Liver (tissue), 8 donors: ENCODE measurements at regions not wholly inside any gene's neighbourhood (a gene's known extent, or its start where the extent isn't known, plus 50 kb on each side); places are given as distances from the start of the nearest gene placed in this dataset.

ENCODE experiments used
- DNase-seq: peaks from one replicate; pipeline ENCODE4 v3.0.0-alpha.2; 2017; ENCODE audit warnings: low spot score
- H3K27ac ChIP-seq, 2 donors: one replicate each; pipeline ENCODE4 v1.7.0; 2013; ENCODE audit warnings: inconsistent platforms in 2 of 2, low read length in 2 of 2, control low read depth in 1 of 2, low read depth in 1 of 2, mild to moderate bottlenecking in 1 of 2
- H3K27me3 ChIP-seq, 4 donors: one replicate each; pipeline versions ENCODE4 v1.6.1 to v1.7.0; 2013; ENCODE audit warnings: low read length in 3 of 4, inconsistent platforms in 1 of 4, mild to moderate bottlenecking in 1 of 4, moderate library complexity in 1 of 4; ENCODE audit not compliant: control insufficient read depth in 4 of 4, insufficient read depth in 4 of 4
- H3K36me3 ChIP-seq, 4 donors: one replicate each; pipeline versions ENCODE4 v1.6.1 to v1.7.0; 2013; ENCODE audit warnings: low read length in 3 of 4, mild to moderate bottlenecking in 3 of 4, low read depth in 1 of 4, moderate library complexity in 1 of 4; ENCODE audit not compliant: control insufficient read depth in 4 of 4, insufficient read depth in 3 of 4
- H3K4me1 ChIP-seq, 4 donors: one replicate each; pipeline versions ENCODE4 v1.6.1 to v1.7.0; 2013; ENCODE audit warnings: low read length in 3 of 4, mild to moderate bottlenecking in 3 of 4, moderate library complexity in 1 of 4; ENCODE audit not compliant: control insufficient read depth in 4 of 4, insufficient read depth in 4 of 4
- H3K4me3 ChIP-seq, 3 donors: one replicate each; pipeline versions ENCODE4 v1.6.1 to v1.7.0; 2013; ENCODE audit warnings: low read length in 3 of 3, control low read depth in 1 of 3, low read depth in 1 of 3, mild to moderate bottlenecking in 1 of 3
- H3K9ac ChIP-seq, 2 donors: one replicate each; pipeline ENCODE4 v1.7.0; 2013; ENCODE audit warnings: low read length in 2 of 2, mild to moderate bottlenecking in 2 of 2, moderate library complexity in 2 of 2, control low read depth in 1 of 2, low read depth in 1 of 2
- H3K9me3 ChIP-seq, 4 donors: one replicate each; pipeline versions ENCODE4 v1.6.1 to v1.7.0; 2013; ENCODE audit warnings: low read length in 3 of 4; ENCODE audit not compliant: control insufficient read depth in 4 of 4
- EGR1 ChIP-seq, 2 donors: IDR thresholded peaks; 2 replicates each; pipeline ENCODE4 v1.6.1; 2016 to 2018; ENCODE audit warnings: antibody characterized with exemption in 2 of 2, low read depth in 2 of 2
- FOXA1 ChIP-seq: IDR thresholded peaks from 2 replicates; pipeline ENCODE4 v1.6.1; 2016; ENCODE audit warnings: antibody characterized with exemption
- FOXA2 ChIP-seq: IDR thresholded peaks from 2 replicates; pipeline ENCODE4 v1.6.1; 2016; ENCODE audit warnings: antibody characterized with exemption
- GABPA ChIP-seq, 2 donors: IDR thresholded peaks in 1 of 2; conservative IDR thresholded peaks in 1 of 2; 2 replicates each; pipeline ENCODE4 v1.6.1; 2016; ENCODE audit warnings: antibody characterized with exemption in 2 of 2, mild to moderate bottlenecking in 1 of 2, moderate library complexity in 1 of 2
- HNF4A ChIP-seq, 2 donors: conservative IDR thresholded peaks; 2 replicates each; pipeline ENCODE4 v1.6.1; 2016; ENCODE audit warnings: antibody characterized with exemption in 2 of 2, mild to moderate bottlenecking in 2 of 2
- HNF4G ChIP-seq: IDR thresholded peaks from 2 replicates; pipeline ENCODE4 v1.6.1; 2016; ENCODE audit warnings: antibody characterized with exemption
- NR2F2 ChIP-seq: IDR thresholded peaks from 2 replicates; pipeline ENCODE4 v1.6.1; 2016; ENCODE audit warnings: antibody characterized with exemption
- RAD21 ChIP-seq, 2 donors: IDR thresholded peaks; 2 replicates each; pipeline ENCODE4 v1.6.1; 2016; ENCODE audit warnings: antibody characterized with exemption in 2 of 2, mild to moderate bottlenecking in 2 of 2
- RXRA ChIP-seq, 2 donors: IDR thresholded peaks; 2 replicates each; pipeline ENCODE4 v1.6.1; 2017 to 2018; ENCODE audit warnings: antibody characterized with exemption in 2 of 2, mild to moderate bottlenecking in 1 of 2
- SP1 ChIP-seq: IDR thresholded peaks from 2 replicates; pipeline ENCODE4 v1.6.1; 2018; ENCODE audit warnings: antibody characterized with exemption, mild to moderate bottlenecking
- TAF1 ChIP-seq: conservative IDR thresholded peaks from 2 replicates; pipeline ENCODE4 v1.6.1; 2016; ENCODE audit warnings: antibody characterized with exemption, mild to moderate bottlenecking
- YY1 ChIP-seq: IDR thresholded peaks from 2 replicates; pipeline ENCODE4 v1.6.1; 2016; ENCODE audit warnings: antibody characterized with exemption, mild to moderate bottlenecking
- WGBS: extraction: QIAGEN DNeasy Blood & Tissue Kit; methylation state at CpG from one replicate; pipeline ENCODE4 v1.1.7; 2013; 5-methylcytosine and 5-hydroxymethylcytosine counted together
- TF ChIP-seq, protein P1 (sequence below): IDR thresholded peaks from 2 replicates; pipeline ENCODE4 v1.6.1; 2016; ENCODE audit warnings: antibody characterized with exemption
- TF ChIP-seq, protein P2 (sequence below): IDR thresholded peaks from 2 replicates; pipeline ENCODE4 v1.6.1; 2016; ENCODE audit warnings: antibody characterized with exemption
- TF ChIP-seq, protein P3 (sequence below): fragments of 150-350 bp; IDR thresholded peaks from 2 replicates; pipeline ENCODE4 v1.5.1; 2017; ENCODE audit warnings: improper control_type of control experiment, low read depth, low read length; ENCODE audit not compliant: missing input control
- TF ChIP-seq, protein P4 (sequence below): IDR thresholded peaks from 2 replicates; pipeline ENCODE4 v1.6.1; 2016; ENCODE audit warnings: antibody characterized with exemption
- TF ChIP-seq, protein P5 (sequence below): IDR thresholded peaks from 2 replicates; pipeline ENCODE4 v1.6.1; 2016; ENCODE audit warnings: antibody characterized with exemption, mild to moderate bottlenecking
- donor health status: healthy.
- donor health status: healthy.
- donor health status: healthy.
- donor health status: healthy.
- donor health status: healthy.

DNA sequence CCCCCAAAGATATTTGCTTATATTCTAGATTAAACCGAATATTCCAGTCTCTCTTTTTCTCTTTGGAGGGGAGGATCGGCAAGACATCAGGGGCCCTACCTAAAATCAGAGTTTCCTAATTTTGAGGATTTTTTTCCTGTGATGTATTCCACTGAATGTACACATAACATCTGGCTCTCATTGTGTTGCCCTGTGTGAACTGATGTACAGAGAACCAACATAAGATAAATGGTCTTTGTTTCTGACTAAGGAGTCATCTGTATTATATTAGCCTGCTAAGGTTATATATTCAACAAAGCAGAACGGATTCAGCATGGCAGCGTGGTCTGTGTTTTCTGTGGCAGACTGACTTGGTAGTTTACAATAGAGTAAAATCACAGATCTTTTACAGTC lies 114.8 kb upstream of the NCAM2 start:
- Histone ChIP-seq H3K9ac (no peak overlapping the region), H3K4me3 (no peak overlapping the region), H3K27me3 (no peaks in the 10 kb centered on the region), H3K36me3 (no peaks in the 10 kb centered on the region), H3K27ac (no peak overlapping the region), H3K9me3 (no peaks in the 10 kb centered on the region), H3K4me1 (no peaks in the 10 kb centered on the region)
- WGBS: 77% methylated on average over 4 of the region's 4 CpGs
- TF ChIP-seq, protein P1, sequence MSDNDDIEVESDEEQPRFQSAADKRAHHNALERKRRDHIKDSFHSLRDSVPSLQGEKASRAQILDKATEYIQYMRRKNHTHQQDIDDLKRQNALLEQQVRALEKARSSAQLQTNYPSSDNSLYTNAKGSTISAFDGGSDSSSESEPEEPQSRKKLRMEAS: no peak
- TF ChIP-seq, protein P2, sequence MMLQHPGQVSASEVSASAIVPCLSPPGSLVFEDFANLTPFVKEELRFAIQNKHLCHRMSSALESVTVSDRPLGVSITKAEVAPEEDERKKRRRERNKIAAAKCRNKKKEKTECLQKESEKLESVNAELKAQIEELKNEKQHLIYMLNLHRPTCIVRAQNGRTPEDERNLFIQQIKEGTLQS: no peak
- no peak for TF ChIP-seq EGR1 (IDR thresholded peaks at IDR 0.05; ENCODE audit: low read depth in 2 of 2)
- TF ChIP-seq RXRA (IDR thresholded peaks at IDR 0.05): no peak
- no peak for DNase-seq

DNA sequence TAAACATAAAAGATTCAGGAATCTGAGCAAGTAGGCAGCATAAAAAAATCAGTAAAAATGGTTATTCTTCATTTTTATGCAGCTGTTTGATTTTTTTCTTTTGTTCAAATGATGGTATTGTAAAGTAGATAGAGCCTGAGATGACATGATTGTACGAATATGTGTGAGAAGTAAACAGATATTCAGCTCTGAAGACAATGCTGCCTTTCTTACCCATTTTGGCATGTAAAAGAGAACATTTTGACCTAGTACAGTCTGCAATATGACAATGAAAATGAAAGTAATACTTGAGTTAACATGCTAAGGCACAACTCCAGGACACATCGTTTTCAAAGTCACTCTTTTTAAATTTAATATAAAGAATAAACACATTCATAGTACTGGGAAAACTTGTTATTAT lies 95.7 kb upstream of the NCAM2 start:
- Histone ChIP-seq H3K27me3 (no peaks in the 10 kb centered on the region), H3K27ac (no peak overlapping the region), H3K4me3 (no peak overlapping the region), H3K36me3 (no peaks in the 10 kb centered on the region), H3K9ac (no peak overlapping the region), H3K9me3 (no peaks in the 10 kb centered on the region), H3K4me1 (no peaks in the 10 kb centered on the region)
- no peak for DNase-seq
- no peak for TF ChIP-seq GABPA (IDR thresholded peaks at IDR 0.05 in 1 of 2, conservative IDR thresholded peaks at IDR 0.05 in 1 of 2)
- TF ChIP-seq EGR1 (IDR thresholded peaks at IDR 0.05; ENCODE audit: low read depth in 2 of 2): no peak
- TF ChIP-seq, protein P3, sequence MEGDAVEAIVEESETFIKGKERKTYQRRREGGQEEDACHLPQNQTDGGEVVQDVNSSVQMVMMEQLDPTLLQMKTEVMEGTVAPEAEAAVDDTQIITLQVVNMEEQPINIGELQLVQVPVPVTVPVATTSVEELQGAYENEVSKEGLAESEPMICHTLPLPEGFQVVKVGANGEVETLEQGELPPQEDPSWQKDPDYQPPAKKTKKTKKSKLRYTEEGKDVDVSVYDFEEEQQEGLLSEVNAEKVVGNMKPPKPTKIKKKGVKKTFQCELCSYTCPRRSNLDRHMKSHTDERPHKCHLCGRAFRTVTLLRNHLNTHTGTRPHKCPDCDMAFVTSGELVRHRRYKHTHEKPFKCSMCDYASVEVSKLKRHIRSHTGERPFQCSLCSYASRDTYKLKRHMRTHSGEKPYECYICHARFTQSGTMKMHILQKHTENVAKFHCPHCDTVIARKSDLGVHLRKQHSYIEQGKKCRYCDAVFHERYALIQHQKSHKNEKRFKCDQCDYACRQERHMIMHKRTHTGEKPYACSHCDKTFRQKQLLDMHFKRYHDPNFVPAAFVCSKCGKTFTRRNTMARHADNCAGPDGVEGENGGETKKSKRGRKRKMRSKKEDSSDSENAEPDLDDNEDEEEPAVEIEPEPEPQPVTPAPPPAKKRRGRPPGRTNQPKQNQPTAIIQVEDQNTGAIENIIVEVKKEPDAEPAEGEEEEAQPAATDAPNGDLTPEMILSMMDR: no peak
- TF ChIP-seq TAF1: no peak
- WGBS: 43% methylated on average over 2 of the region's 2 CpGs

DNA sequence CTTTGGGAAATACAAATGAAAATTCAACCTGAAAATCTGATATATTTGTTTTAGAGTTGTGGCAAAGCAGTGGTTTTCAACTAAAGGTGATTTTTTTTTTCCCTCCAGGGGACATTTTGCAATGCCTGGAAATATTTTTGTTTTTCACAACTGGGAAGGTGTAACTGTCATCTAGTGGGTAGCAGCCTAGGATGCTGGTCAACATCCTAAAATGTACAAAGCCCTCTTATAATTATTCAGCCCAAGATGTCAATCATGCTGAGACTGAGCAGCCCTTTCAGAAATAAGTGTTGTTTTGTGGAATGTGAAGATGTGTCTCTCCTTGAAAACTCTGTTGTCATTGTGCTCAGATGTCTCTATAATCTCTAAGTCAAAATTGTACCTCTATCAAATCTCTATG lies 95.2 kb upstream of the NCAM2 start:
- Histone ChIP-seq H3K4me1 (no peaks in the 10 kb centered on the region), H3K36me3 (no peaks in the 10 kb centered on the region), H3K4me3 (no peak overlapping the region), H3K9ac (no peak overlapping the region), H3K27ac (no peak overlapping the region), H3K27me3 (no peaks in the 10 kb centered on the region), H3K9me3 (no peaks in the 10 kb centered on the region)
- no peak for TF ChIP-seq FOXA2
- no peak for TF ChIP-seq HNF4A (conservative IDR thresholded peaks at IDR 0.05)
- TF ChIP-seq, protein P4, sequence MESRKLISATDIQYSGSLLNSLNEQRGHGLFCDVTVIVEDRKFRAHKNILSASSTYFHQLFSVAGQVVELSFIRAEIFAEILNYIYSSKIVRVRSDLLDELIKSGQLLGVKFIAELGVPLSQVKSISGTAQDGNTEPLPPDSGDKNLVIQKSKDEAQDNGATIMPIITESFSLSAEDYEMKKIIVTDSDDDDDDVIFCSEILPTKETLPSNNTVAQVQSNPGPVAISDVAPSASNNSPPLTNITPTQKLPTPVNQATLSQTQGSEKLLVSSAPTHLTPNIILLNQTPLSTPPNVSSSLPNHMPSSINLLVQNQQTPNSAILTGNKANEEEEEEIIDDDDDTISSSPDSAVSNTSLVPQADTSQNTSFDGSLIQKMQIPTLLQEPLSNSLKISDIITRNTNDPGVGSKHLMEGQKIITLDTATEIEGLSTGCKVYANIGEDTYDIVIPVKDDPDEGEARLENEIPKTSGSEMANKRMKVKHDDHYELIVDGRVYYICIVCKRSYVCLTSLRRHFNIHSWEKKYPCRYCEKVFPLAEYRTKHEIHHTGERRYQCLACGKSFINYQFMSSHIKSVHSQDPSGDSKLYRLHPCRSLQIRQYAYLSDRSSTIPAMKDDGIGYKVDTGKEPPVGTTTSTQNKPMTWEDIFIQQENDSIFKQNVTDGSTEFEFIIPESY: no peak
- TF ChIP-seq, protein P3: no peak
- TF ChIP-seq RAD21 (IDR thresholded peaks at IDR 0.05): no peak
- TF ChIP-seq SP1: no peak
- TF ChIP-seq, protein P1: no peak
- TF ChIP-seq, protein P2: no peak
- no peak for TF ChIP-seq HNF4G
- no peak for TF ChIP-seq FOXA1
- TF ChIP-seq GABPA (IDR thresholded peaks at IDR 0.05 in 1 of 2, conservative IDR thresholded peaks at IDR 0.05 in 1 of 2): no peak
- TF ChIP-seq NR2F2: no peak
- no peak for TF ChIP-seq YY1
- no peak for TF ChIP-seq EGR1 (IDR thresholded peaks at IDR 0.05; ENCODE audit: low read depth in 2 of 2)
- TF ChIP-seq, protein P5, sequence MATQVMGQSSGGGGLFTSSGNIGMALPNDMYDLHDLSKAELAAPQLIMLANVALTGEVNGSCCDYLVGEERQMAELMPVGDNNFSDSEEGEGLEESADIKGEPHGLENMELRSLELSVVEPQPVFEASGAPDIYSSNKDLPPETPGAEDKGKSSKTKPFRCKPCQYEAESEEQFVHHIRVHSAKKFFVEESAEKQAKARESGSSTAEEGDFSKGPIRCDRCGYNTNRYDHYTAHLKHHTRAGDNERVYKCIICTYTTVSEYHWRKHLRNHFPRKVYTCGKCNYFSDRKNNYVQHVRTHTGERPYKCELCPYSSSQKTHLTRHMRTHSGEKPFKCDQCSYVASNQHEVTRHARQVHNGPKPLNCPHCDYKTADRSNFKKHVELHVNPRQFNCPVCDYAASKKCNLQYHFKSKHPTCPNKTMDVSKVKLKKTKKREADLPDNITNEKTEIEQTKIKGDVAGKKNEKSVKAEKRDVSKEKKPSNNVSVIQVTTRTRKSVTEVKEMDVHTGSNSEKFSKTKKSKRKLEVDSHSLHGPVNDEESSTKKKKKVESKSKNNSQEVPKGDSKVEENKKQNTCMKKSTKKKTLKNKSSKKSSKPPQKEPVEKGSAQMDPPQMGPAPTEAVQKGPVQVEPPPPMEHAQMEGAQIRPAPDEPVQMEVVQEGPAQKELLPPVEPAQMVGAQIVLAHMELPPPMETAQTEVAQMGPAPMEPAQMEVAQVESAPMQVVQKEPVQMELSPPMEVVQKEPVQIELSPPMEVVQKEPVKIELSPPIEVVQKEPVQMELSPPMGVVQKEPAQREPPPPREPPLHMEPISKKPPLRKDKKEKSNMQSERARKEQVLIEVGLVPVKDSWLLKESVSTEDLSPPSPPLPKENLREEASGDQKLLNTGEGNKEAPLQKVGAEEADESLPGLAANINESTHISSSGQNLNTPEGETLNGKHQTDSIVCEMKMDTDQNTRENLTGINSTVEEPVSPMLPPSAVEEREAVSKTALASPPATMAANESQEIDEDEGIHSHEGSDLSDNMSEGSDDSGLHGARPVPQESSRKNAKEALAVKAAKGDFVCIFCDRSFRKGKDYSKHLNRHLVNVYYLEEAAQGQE: no peak
- DNase-seq: no peak
